KMS-11 (cell line): ENCODE measurements at regions not wholly inside any gene's neighbourhood (a gene's known extent, or its start where the extent isn't known, plus 50 kb on each side); places are given as distances from the start of the nearest gene placed in this dataset.

Experiments used
- H2AFZ ChIP-seq: fragments of 200-600 bp; sonication (generic); 2 replicates; pipeline ENCODE4 v1.6.1; 2016; ENCODE audit warnings: antibody characterized with exemption, mixed run types, low read depth
- H3K27ac ChIP-seq: fragments of 200-600 bp; sonication (generic); 2 replicates; pipeline ENCODE4 v1.6.1; 2016; ENCODE audit warnings: mild to moderate bottlenecking, mixed run types
- H3K27me3 ChIP-seq: fragments of 200-600 bp; sonication (generic); 2 replicates; pipeline ENCODE4 v1.6.1; 2017; ENCODE audit warnings: mild to moderate bottlenecking, low read depth, mixed run types, moderate library complexity; ENCODE audit not compliant: insufficient read depth
- H3K36me3 ChIP-seq: fragments of 200-600 bp; sonication (generic); 2 replicates; pipeline ENCODE4 v1.6.1; 2017; ENCODE audit warnings: mild to moderate bottlenecking, mixed run types; ENCODE audit not compliant: insufficient read depth
- H3K4me1 ChIP-seq: fragments of 200-600 bp; sonication (generic); 2 replicates; pipeline ENCODE4 v1.6.1; 2016; ENCODE audit warnings: mild to moderate bottlenecking, low read depth, mixed run types; ENCODE audit not compliant: poor library complexity, severe bottlenecking
- H3K4me2 ChIP-seq: fragments of 200-600 bp; sonication (generic); 2 replicates; pipeline ENCODE4 v1.7.0; 2016; ENCODE audit warnings: mild to moderate bottlenecking, mixed run types
- H3K4me3 ChIP-seq: fragments of 200-600 bp; sonication (generic); IDR thresholded peaks from 2 replicates; pipeline ENCODE4 v1.6.1; 2017; ENCODE audit warnings: low read depth, low read length, mixed read lengths; ENCODE audit not compliant: insufficient read depth
- H3K79me2 ChIP-seq: fragments of 200-600 bp; sonication (generic); 2 replicates; pipeline ENCODE4 v1.6.1; 2016; ENCODE audit warnings: low read depth, mixed run types; ENCODE audit not compliant: insufficient read depth
- H3K9ac ChIP-seq: fragments of 200-600 bp; sonication (generic); 2 replicates; pipeline ENCODE4 v1.6.1; 2016; ENCODE audit warnings: mild to moderate bottlenecking, mixed run types
- H4K20me1 ChIP-seq: fragments of 200-600 bp; sonication (generic); 2 replicates; pipeline ENCODE4 v1.6.1; 2016; ENCODE audit warnings: mild to moderate bottlenecking, mixed run types; ENCODE audit not compliant: insufficient read depth
- CTCF ChIP-seq: fragments of 200-600 bp; sonication (generic); conservative IDR thresholded peaks from 2 replicates; pipeline ENCODE4 v1.6.1; 2017; ENCODE audit warnings: low read depth, mild to moderate bottlenecking, antibody characterized with exemption, low read length, moderate library complexity, mixed read lengths

- Histone ChIP-seq H3K36me3 (no peaks in the 10 kb centered on the region), H3K4me3 (no peak overlapping the region), H3K9ac (no peak overlapping the region), H4K20me1 (no peaks in the 10 kb centered on the region), H2AFZ (no peak overlapping the region), H3K4me2 (no peak overlapping the region), H3K79me2 (no peaks in the 10 kb centered on the region), H3K27me3 (no peaks in the 10 kb centered on the region), H3K27ac (no peak overlapping the region), H3K4me1 (no peaks in the 10 kb centered on the region)
- TF ChIP-seq CTCF, result no peak
Measured at GRCh38 chr6:74805916-74806696, 399.7 kb downstream of the COL12A1 start.

GRCh38 chr6:74798302-74798701, 407.6 kb downstream of the COL12A1 start:
- no peaks in the 10 kb centered on the region for H3K27me3 ChIP-seq
- H4K20me1 ChIP-seq, result no peaks in the 10 kb centered on the region
- H3K36me3 ChIP-seq, result no peaks in the 10 kb centered on the region
- TF ChIP-seq CTCF, result no peak
- H3K79me2 ChIP-seq, result no peaks in the 10 kb centered on the region
- no peak overlapping the region for H2AFZ ChIP-seq
- no peak overlapping the region for H3K27ac ChIP-seq
- no peak overlapping the region for H3K4me2 ChIP-seq
- no peak overlapping the region for H3K4me3 ChIP-seq
- no peak overlapping the region for H3K9ac ChIP-seq
- H3K4me1 ChIP-seq, result no peaks in the 10 kb centered on the region

GRCh38 chr6:74785236-74785635, 420.6 kb downstream of the COL12A1 start:
- Histone ChIP-seq H4K20me1 (no peaks in the 10 kb centered on the region), H3K36me3 (no peaks in the 10 kb centered on the region), H3K27me3 (no peaks in the 10 kb centered on the region), H3K4me2 (no peak overlapping the region), H3K79me2 (no peaks in the 10 kb centered on the region), H3K4me1 (no peaks in the 10 kb centered on the region), H2AFZ (no peak overlapping the region), H3K9ac (no peak overlapping the region), H3K27ac (no peak overlapping the region), H3K4me3 (no peak overlapping the region)
- TF ChIP-seq CTCF, result no peak

- no peaks in the 10 kb centered on the region for H3K4me1 ChIP-seq
- H3K27me3 ChIP-seq, result no peaks in the 10 kb centered on the region
- H3K4me2 ChIP-seq, result no peak overlapping the region
- no peak overlapping the region for H3K9ac ChIP-seq
- H3K4me3 ChIP-seq, result no peak overlapping the region
- H3K27ac ChIP-seq, result no peak overlapping the region
- H2AFZ ChIP-seq, result no peak overlapping the region
- H3K79me2 ChIP-seq, result no peaks in the 10 kb centered on the region
- no peak for TF ChIP-seq CTCF
- H3K36me3 ChIP-seq, result no peaks in the 10 kb centered on the region
- H4K20me1 ChIP-seq, result no peaks in the 10 kb centered on the region
Measured at GRCh38 chr6:74782346-74782745, 423.5 kb downstream of the COL12A1 start.
